ENCODE measurements at regions not wholly inside any gene's neighbourhood (a gene's known extent, or its start where the extent isn't known, plus 50 kb on each side); places are given as distances from the start of the nearest gene placed in this dataset.

- TF ChIP-seq CTCF (conservative IDR thresholded peaks at IDR 0.05; ENCODE audit: low read length) (no peak), EZH2phosphoT487 (IDR thresholded peaks at IDR 0.05; ENCODE audit: borderline replicate concordance, low read depth, low read length) (no peak)
Observed at GRCh38 chr13:103510007-103510535, 443.9 kb upstream of the SLC10A2 start.

Measured in OCI-LY7 (cell line).